Astrocyte (in vitro differentiated cells and primary cell): ENCODE measurements at regions not wholly inside any gene's neighbourhood (a gene's known extent, or its start where the extent isn't known, plus 50 kb on each side); places are given as distances from the start of the nearest gene placed in this dataset.

ENCODE experiments used
- DNase-seq: peaks from one replicate; pipeline ENCODE4 v3.0.0-alpha.2; 2010; ENCODE audit warnings: low read depth
- FAIRE-seq: peaks from 2 replicates; lab custom pipeline; 2011; peaks lifted over from hg19 to GRCh38; lab: Jason Lieb, UNC
- H2AFZ ChIP-seq: 2 replicates; pipeline ENCODE4 v1.6.0; 2012; ENCODE audit warnings: low read depth, low read length, inconsistent platforms
- H3K27ac ChIP-seq: 2 replicates; pipeline ENCODE4 v1.5.1; 2011; ENCODE audit warnings: low read depth, low read length, inconsistent platforms
- H3K27me3 ChIP-seq: 2 replicates; pipeline ENCODE4 v1.6.0; 2011; ENCODE audit warnings: low read length, inconsistent platforms; ENCODE audit not compliant: insufficient read depth
- H3K36me3 ChIP-seq: 2 replicates; pipeline ENCODE4 v1.5.1; 2011; ENCODE audit warnings: low read length, inconsistent platforms; ENCODE audit not compliant: insufficient read depth
- H3K4me1 ChIP-seq: 2 replicates; pipeline ENCODE4 v1.5.1; 2011; ENCODE audit warnings: low read length, inconsistent platforms; ENCODE audit not compliant: insufficient read depth
- H3K4me2 ChIP-seq: 2 replicates; pipeline ENCODE4 v1.6.0; 2012; ENCODE audit warnings: low read length, inconsistent platforms
- H3K4me3 ChIP-seq: 2 replicates; pipeline ENCODE4 v1.5.1; 2011; ENCODE audit warnings: low read depth, mild to moderate bottlenecking, low read length, inconsistent platforms; ENCODE audit not compliant: insufficient read depth
- H3K79me2 ChIP-seq: 2 replicates; pipeline ENCODE4 v1.6.0; 2012; ENCODE audit warnings: mild to moderate bottlenecking, low read length, inconsistent platforms; ENCODE audit not compliant: insufficient read depth
- H3K9ac ChIP-seq: 2 replicates; pipeline ENCODE4 v1.6.0; 2012; ENCODE audit warnings: mild to moderate bottlenecking, low read length, inconsistent platforms
- H3K9me3 ChIP-seq: 2 replicates; pipeline ENCODE4 v1.5.1; 2012; ENCODE audit warnings: low read depth, mild to moderate bottlenecking, low read length, inconsistent platforms; ENCODE audit not compliant: insufficient read depth
- H4K20me1 ChIP-seq: 2 replicates; pipeline ENCODE4 v1.6.0; 2012; ENCODE audit warnings: low read length, inconsistent platforms; ENCODE audit not compliant: insufficient read depth
- H3K27ac Mint-ChIP-seq: one replicate; pipeline ENCODE4 v1.8.0; 2021; ENCODE audit warnings: mild to moderate bottlenecking, mixed read lengths; ENCODE audit not compliant: unreplicated experiment
- H3K27me3 Mint-ChIP-seq: one replicate; pipeline ENCODE4 v1.8.0; 2021; ENCODE audit warnings: low read depth, mixed read lengths; ENCODE audit not compliant: unreplicated experiment
- H3K36me3 Mint-ChIP-seq: one replicate; pipeline ENCODE4 v1.8.0; 2021; ENCODE audit warnings: low read depth, mixed read lengths; ENCODE audit not compliant: unreplicated experiment
- H3K4me1 Mint-ChIP-seq: one replicate; pipeline ENCODE4 v1.8.0; 2021; ENCODE audit warnings: low read depth, mixed read lengths; ENCODE audit not compliant: unreplicated experiment
- H3K4me3 Mint-ChIP-seq: one replicate; pipeline ENCODE4 v1.8.0; 2021; ENCODE audit warnings: mild to moderate bottlenecking, moderate library complexity, mixed read lengths; ENCODE audit not compliant: unreplicated experiment
- H3K9me3 Mint-ChIP-seq: one replicate; pipeline ENCODE4 v1.8.0; 2021; ENCODE audit warnings: mild to moderate bottlenecking, mixed read lengths; ENCODE audit not compliant: unreplicated experiment
- EZH2 ChIP-seq: IDR thresholded peaks from 2 replicates; pipeline ENCODE4 v1.6.1; 2012; ENCODE audit warnings: mild to moderate bottlenecking, low read length, inconsistent platforms; ENCODE audit not compliant: insufficient read depth
- TF ChIP-seq, protein P1 (sequence below): IDR thresholded peaks from 2 replicates; pipeline ENCODE4 v1.5.1; 2011; ENCODE audit warnings: low read depth, mild to moderate bottlenecking, inconsistent platforms, low read length, moderate library complexity; ENCODE audit not compliant: insufficient read depth

DNA sequence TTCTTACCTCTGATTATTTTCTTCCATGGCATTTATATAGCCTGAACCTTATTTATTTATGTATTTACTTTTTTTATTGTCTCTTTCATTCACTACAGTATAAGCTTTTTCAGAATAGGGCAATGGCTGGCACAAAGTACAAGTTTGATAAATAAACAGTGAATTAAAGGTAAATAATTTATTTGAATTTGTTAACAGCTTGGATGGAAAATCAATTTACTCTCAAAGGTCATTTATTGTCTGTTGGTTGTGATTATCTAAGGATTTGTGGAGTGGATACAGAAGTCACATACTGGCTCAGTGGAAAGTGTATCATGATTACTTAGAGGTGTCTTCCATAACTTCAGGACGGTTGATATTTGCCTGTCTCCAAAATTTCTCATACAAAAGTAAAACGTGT is 2472.9 kb downstream of the PCDH7 start:
- Histone ChIP-seq H3K9me3 (no peaks in the 10 kb centered on the region), H4K20me1 (no peaks in the 10 kb centered on the region), H3K4me2 (no peak overlapping the region), H3K4me1 (no peaks in the 10 kb centered on the region), H3K36me3 (no peaks in the 10 kb centered on the region), H3K4me3 (no peak overlapping the region), H2AFZ (no peak overlapping the region), H3K9ac (no peak overlapping the region), H3K27ac (no peak overlapping the region), H3K27me3 (no peaks in the 10 kb centered on the region), H3K79me2 (no peaks in the 10 kb centered on the region)
- Mint-ChIP-seq H3K4me1 (no peaks in the 10 kb centered on the region), H3K27ac (no peak overlapping the region), H3K36me3 (peaks cover 2% of the 10 kb centered on the region), H3K9me3 (no peaks in the 10 kb centered on the region), H3K4me3 (no peak overlapping the region), H3K27me3 (no peaks in the 10 kb centered on the region)
- no peak for DNase-seq
- FAIRE-seq: no peak
- TF ChIP-seq EZH2: no peak
- TF ChIP-seq, protein P1, sequence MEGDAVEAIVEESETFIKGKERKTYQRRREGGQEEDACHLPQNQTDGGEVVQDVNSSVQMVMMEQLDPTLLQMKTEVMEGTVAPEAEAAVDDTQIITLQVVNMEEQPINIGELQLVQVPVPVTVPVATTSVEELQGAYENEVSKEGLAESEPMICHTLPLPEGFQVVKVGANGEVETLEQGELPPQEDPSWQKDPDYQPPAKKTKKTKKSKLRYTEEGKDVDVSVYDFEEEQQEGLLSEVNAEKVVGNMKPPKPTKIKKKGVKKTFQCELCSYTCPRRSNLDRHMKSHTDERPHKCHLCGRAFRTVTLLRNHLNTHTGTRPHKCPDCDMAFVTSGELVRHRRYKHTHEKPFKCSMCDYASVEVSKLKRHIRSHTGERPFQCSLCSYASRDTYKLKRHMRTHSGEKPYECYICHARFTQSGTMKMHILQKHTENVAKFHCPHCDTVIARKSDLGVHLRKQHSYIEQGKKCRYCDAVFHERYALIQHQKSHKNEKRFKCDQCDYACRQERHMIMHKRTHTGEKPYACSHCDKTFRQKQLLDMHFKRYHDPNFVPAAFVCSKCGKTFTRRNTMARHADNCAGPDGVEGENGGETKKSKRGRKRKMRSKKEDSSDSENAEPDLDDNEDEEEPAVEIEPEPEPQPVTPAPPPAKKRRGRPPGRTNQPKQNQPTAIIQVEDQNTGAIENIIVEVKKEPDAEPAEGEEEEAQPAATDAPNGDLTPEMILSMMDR: no peak

DNA sequence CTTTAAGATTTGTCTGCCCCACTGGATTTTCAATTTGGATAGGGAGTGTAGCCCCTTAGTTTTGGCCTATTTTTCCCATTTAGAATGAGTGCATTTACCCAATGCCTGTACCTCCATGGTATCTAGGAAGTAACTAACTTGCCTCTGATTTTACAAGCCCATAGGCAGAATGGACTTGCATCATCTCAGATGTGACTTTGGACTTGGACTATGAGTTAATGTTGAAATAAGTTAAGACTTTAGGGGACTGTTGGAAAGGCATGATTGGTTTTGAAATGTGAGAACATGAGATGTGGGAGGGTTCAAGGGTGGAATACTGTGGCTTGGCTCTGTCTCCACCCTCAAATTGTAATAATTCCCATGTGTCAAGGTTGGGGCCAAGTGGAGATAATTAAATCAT is 2480.2 kb downstream of the PCDH7 start:
- no peaks in the 10 kb centered on the region for H3K4me1 Mint-ChIP-seq

DNA sequence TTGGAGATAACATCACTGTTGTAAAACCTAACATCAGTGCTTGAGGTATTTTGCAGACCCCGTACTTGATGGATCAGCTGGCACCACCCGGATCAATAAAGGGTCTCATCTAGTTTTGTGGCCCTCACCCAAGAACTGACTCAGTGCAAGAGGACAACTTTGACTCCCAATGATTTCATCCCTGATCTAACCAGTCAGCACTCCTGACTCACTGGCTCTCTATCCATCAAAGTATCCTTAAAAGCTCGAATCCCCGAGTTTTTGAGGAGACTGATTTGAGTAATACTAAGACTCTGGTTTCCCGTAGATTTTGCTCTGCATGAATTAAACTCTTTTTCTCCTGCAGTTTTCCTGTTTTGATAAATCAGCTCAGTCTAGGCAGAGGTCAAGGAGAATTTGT is 2498.1 kb downstream of the PCDH7 start:
- no peaks in the 10 kb centered on the region for H3K9me3 ChIP-seq
- Mint-ChIP-seq H3K9me3 (no peaks in the 10 kb centered on the region), H3K27me3 (no peaks in the 10 kb centered on the region), H3K4me1 (no peaks in the 10 kb centered on the region), H3K36me3 (no peaks in the 10 kb centered on the region), H3K27ac (no peak overlapping the region), H3K4me3 (no peak overlapping the region)
- no peaks in the 10 kb centered on the region for H3K4me1 ChIP-seq
- no peak overlapping the region for H2AFZ ChIP-seq
- H3K27me3 ChIP-seq: no peaks in the 10 kb centered on the region
- no peak overlapping the region for H3K4me2 ChIP-seq
- H3K9ac ChIP-seq: no peak overlapping the region
- H3K36me3 ChIP-seq: no peaks in the 10 kb centered on the region
- H4K20me1 ChIP-seq: no peaks in the 10 kb centered on the region
- TF ChIP-seq, protein P1: no peak
- TF ChIP-seq EZH2: no peak
- DNase-seq (no peak), FAIRE-seq (no peak)
- H3K27ac ChIP-seq: no peak overlapping the region
- no peaks in the 10 kb centered on the region for H3K79me2 ChIP-seq
- H3K4me3 ChIP-seq: no peak overlapping the region

More for the DNA sequence above, 2480.2 kb downstream of the PCDH7 start:
- H3K27me3 ChIP-seq: no peaks in the 10 kb centered on the region
- H3K79me2 ChIP-seq: no peaks in the 10 kb centered on the region
- Mint-ChIP-seq H3K9me3 (no peaks in the 10 kb centered on the region), H3K36me3 (no peaks in the 10 kb centered on the region), H3K27ac (no peak overlapping the region), H3K4me3 (no peak overlapping the region), H3K27me3 (peaks cover 4% of the 10 kb centered on the region)
- no peak for TF ChIP-seq EZH2
- TF ChIP-seq, protein P1: no peak
- no peak for DNase-seq
- no peak overlapping the region for H2AFZ ChIP-seq
- H3K9me3 ChIP-seq: no peaks in the 10 kb centered on the region
- no peak overlapping the region for H3K4me3 ChIP-seq
- H3K36me3 ChIP-seq: no peaks in the 10 kb centered on the region
- H3K27ac ChIP-seq: no peak overlapping the region
- no peak for FAIRE-seq
- H3K4me1 ChIP-seq: no peaks in the 10 kb centered on the region
- no peak overlapping the region for H3K9ac ChIP-seq
- H4K20me1 ChIP-seq: no peaks in the 10 kb centered on the region
- H3K4me2 ChIP-seq: no peak overlapping the region
